ENCODE measurements at regions not wholly inside any gene's neighbourhood (a gene's known extent, or its start where the extent isn't known, plus 50 kb on each side); places are given as distances from the start of the nearest gene placed in this dataset.

DNA sequence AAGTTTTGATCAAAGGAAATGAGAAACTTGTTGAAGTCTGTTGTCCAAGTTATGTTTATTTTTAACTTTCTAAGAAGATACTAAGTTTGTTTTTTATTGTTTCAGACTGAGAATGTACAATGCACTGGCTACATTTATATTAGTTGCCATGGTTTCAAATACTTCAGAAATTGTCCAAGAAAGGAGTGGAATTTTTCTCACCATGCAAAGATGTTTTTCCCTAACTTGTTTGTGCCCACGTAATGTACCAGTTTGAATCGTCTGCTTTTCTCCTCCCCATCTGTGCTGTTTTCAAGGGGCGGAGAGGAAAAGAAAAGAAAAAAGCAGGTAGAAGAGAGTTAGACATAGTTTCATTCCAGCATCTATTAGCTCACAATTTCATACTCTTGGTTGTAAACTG, 407.0 kb downstream of the KCTD16 start:
- Histone ChIP-seq H3K4me3 (no peak overlapping the region), H3K4me1 (no peaks in the 10 kb centered on the region), H3K27me3 (no peaks in the 10 kb centered on the region), H3K27ac (no peak overlapping the region), H3K9me3 (peaks cover 0 to 7% (median under 1%) of the 10 kb centered on the region in 4 donors), H3K36me3 (no peaks in the 10 kb centered on the region)
- intact Hi-C loops (cut with DNase I; ENCODE audit: low total_unique reads): no loop called here
- no peak for TF ChIP-seq POLR2AphosphoS5 (IDR thresholded peaks at IDR 0.05)
- no peak for TF ChIP-seq POLR2A (IDR thresholded peaks at IDR 0.05)
- TF ChIP-seq EP300 (IDR thresholded peaks at IDR 0.05): no peak
- TF ChIP-seq, protein P1, sequence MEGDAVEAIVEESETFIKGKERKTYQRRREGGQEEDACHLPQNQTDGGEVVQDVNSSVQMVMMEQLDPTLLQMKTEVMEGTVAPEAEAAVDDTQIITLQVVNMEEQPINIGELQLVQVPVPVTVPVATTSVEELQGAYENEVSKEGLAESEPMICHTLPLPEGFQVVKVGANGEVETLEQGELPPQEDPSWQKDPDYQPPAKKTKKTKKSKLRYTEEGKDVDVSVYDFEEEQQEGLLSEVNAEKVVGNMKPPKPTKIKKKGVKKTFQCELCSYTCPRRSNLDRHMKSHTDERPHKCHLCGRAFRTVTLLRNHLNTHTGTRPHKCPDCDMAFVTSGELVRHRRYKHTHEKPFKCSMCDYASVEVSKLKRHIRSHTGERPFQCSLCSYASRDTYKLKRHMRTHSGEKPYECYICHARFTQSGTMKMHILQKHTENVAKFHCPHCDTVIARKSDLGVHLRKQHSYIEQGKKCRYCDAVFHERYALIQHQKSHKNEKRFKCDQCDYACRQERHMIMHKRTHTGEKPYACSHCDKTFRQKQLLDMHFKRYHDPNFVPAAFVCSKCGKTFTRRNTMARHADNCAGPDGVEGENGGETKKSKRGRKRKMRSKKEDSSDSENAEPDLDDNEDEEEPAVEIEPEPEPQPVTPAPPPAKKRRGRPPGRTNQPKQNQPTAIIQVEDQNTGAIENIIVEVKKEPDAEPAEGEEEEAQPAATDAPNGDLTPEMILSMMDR (IDR thresholded peaks at IDR 0.05): no peak
- DNase-seq: no peak
- 80 to 86% (median 81%) methylated on average over 3 of the region's 3 CpGs for WGBS, 5 donors

DNA sequence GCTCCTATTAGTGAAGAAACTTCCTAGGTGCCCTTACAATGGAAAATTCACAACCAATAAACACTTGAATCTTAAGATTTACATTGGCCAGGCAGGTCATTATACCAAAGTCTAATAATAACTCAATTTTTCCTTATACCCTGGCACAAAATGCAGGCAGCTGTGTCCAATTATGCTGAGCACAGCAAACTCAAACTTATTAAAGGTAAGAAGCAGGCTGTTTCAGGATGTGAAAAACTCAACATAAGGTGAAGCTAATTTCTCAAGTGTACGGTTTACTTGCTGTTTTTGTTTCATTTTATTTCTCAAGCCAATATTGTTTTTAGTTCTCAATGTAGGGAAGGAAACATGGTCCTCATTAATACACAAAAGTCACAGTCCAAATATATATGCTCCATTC, 405.1 kb downstream of the KCTD16 start:
- no peaks in the 10 kb centered on the region for H3K36me3 ChIP-seq
- no peak for DNase-seq
- peaks cover 0 to 10% (median 2%) of the 10 kb centered on the region in 4 donors for H3K9me3 ChIP-seq
- no peaks in the 10 kb centered on the region for H3K27me3 ChIP-seq
- H3K27ac ChIP-seq: no peak overlapping the region
- H3K4me3 ChIP-seq: no peak overlapping the region
- 63 to 88% (median 83%) methylated on average over 1 of the region's 1 CpG for WGBS, 5 donors
- no peak for TF ChIP-seq POLR2A (IDR thresholded peaks at IDR 0.05)
- no peak for TF ChIP-seq POLR2AphosphoS5 (IDR thresholded peaks at IDR 0.05)
- TF ChIP-seq, protein P1 (IDR thresholded peaks at IDR 0.05): no peak
- no peak for TF ChIP-seq EP300 (IDR thresholded peaks at IDR 0.05)
- H3K4me1 ChIP-seq: no peaks in the 10 kb centered on the region
- intact Hi-C loops (cut with DNase I; ENCODE audit: low total_unique reads): no loop called here

DNA sequence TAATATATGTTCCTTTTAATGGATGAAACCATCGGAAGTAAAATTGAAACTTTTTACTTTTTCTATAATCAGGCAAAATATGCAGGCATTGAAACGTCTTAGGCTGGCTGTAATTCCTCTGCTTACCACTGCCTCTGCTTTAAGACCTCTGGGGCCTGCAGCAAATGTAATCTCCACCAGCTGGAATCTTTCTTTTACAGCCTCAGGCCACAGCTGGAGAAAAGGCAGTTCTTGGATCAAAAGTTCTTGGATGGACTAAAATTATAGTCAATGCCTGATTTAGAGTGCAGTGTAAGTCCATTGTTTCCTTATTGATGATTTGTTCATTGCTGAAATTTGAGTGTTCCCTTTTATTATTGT, 396.7 kb downstream of the KCTD16 start:
- Histone ChIP-seq H3K4me3 (no peak overlapping the region), H3K9me3 (peaks cover 0 to 27% (median 24%) of the 10 kb centered on the region in 4 donors), H3K36me3 (no peaks in the 10 kb centered on the region), H3K27ac (no peak overlapping the region), H3K4me1 (no peaks in the 10 kb centered on the region), H3K27me3 (no peaks in the 10 kb centered on the region)
- TF ChIP-seq EP300 (IDR thresholded peaks at IDR 0.05) (no peak), POLR2A (IDR thresholded peaks at IDR 0.05) (no peak), POLR2AphosphoS5 (IDR thresholded peaks at IDR 0.05) (no peak)
- TF ChIP-seq, protein P1 (IDR thresholded peaks at IDR 0.05): no peak
- WGBS, 5 donors: 49 to 68% (median 60%) methylated on average over 2 of the region's 2 CpGs
- DNase-seq: no peak
- intact Hi-C loops (cut with DNase I; ENCODE audit: low total_unique reads): no loop called here

DNA sequence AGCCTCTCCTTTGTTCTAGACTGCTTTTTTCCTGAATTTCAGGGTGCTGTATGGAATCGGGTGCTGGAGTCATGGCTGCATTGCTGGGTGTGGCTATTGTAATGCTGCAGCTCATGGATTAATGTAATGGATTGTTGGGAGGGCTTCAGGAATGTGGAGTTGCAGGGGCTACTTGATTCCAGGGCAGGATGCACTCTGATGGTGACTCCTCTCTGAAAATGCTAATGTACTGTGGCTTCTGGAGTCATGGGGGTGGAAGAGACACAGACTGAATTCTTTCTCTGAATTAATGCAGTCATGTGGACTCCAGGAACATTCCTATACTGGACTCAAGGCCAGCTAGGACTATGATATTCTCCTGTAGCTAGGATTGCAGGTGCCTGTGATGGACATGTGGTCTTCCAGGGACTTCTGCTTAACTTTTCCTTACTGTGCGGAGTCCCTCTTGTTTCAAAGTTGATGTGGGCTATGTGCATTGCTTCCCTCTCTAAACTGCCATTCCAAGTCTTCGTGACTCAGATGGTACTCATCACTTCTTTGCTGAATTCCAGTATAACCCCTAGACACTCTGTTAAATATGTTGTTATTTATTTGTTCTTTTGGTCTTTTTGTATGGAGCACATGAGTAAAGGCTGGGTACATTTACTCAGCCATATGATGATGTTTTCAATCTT, 396.2 kb downstream of the KCTD16 start:
- no peaks in the 10 kb centered on the region for H3K36me3 ChIP-seq
- H3K4me3 ChIP-seq: no peak overlapping the region
- no peaks in the 10 kb centered on the region for H3K4me1 ChIP-seq
- no peak overlapping the region for H3K27ac ChIP-seq
- intact Hi-C loops (cut with DNase I; ENCODE audit: low total_unique reads): no loop called here
- H3K9me3 ChIP-seq: peaks cover 0 to 27% (median 24%) of the 10 kb centered on the region in 4 donors
- H3K27me3 ChIP-seq: no peaks in the 10 kb centered on the region
- WGBS, 5 donors: 72 to 85% (median 80%) methylated on average over 3 of the region's 3 CpGs
- TF ChIP-seq POLR2A (IDR thresholded peaks at IDR 0.05) (no peak), POLR2AphosphoS5 (IDR thresholded peaks at IDR 0.05) (no peak), EP300 (IDR thresholded peaks at IDR 0.05) (no peak)
- TF ChIP-seq, protein P1 (IDR thresholded peaks at IDR 0.05): no peak
- DNase-seq: no peak

Data from stomach (tissue), 8 donors.